GM18907 (cell line): ENCODE measurements at regions not wholly inside any gene's neighbourhood (a gene's known extent, or its start where the extent isn't known, plus 50 kb on each side); places are given as distances from the start of the nearest gene placed in this dataset.

Source experiments
- ATAC-seq: cut with Tn5 transposase; IDR thresholded peaks from one replicate; pipeline ENCODE4 v1.9.1; 2021; ENCODE audit warnings: mild to moderate bottlenecking, moderate library complexity; ENCODE audit not compliant: unreplicated experiment

DNA sequence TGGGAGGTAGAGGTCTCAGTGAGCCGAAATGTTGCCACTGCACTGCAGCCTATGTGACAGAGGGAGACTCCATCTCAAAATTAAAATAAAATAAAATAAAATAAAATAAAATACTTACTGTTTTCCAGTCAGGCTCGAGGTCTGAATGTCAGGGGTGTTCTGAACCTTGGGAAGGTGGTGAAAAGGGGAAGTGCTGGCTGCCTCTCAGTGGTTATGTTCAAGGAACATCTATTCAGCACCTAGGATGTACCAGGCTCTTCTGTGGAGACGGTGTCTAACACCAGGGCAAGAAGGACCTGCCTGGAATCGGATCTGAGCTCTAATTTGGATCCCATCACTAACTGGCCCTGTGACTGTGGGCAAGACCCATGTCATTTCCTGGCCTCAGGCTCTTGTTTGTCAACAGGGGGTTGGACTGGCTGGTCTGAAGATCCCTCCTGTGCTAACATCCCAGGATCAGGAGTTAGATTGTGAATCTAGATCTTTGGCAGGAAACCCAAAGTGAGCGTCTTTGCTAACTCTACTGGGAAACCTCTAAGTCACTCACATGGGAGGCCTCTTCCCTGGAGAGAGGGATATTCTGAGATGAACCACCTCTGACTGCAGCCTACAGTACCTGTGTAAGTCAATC lies 63.4 kb upstream of the SIRPG start:
- no peak for ATAC-seq

DNA sequence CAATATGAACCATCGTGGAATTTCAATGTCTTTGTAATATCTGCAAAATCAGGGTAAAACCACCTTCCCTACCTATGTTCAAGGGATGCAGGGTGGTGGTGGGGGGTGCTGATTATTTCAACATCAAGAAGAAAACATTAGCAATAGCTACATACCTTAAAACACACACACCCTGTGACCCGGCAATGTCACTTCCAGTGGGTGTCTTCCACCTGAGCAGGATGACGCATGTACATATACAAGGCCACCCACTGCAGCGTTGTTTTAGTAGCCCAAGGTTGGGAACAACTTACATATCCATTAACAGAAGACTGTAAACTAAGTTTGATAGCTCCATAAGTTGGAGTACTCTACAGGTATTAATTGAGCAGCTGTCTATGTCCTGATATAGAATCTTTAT lies 62.6 kb upstream of the SIRPG start:
- no peak for ATAC-seq

DNA sequence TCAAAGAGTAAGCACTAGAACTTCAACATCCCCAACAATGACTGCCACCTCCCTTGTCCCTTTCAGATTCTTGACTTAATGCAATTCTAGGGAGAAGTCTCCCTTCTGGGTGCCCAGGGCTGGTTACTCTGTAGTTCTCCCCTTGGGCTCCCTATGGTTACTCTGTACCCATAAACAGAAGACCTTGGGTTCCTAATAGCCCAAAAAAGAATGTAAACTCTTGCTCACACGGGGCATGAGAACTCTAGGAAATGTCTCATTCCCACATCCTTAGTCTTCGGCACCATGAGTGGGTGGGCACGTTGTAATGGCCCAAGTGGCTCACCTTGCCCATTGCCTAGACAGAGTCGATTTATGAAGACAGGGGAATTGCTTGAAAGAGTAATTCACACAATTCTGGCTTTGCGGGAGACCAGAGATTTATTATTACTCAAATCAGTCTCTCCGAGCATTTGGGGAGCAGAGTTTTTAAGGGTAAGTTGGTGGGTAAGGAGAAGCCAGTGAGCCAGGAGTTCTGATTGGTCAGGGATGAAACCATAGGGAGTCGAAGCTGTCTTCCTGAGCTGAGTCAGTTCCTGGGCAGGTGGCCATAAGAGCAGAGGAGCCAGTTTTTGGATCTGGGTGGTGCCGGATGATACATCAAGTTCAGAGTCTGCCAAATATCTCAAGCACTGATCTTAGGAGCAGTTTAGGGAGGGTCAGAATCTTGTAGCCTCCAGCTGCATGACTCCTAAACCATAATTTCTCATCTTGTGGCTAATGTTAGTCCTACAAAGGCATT lies 61.2 kb upstream of the SIRPG start:
- no peak for ATAC-seq

DNA sequence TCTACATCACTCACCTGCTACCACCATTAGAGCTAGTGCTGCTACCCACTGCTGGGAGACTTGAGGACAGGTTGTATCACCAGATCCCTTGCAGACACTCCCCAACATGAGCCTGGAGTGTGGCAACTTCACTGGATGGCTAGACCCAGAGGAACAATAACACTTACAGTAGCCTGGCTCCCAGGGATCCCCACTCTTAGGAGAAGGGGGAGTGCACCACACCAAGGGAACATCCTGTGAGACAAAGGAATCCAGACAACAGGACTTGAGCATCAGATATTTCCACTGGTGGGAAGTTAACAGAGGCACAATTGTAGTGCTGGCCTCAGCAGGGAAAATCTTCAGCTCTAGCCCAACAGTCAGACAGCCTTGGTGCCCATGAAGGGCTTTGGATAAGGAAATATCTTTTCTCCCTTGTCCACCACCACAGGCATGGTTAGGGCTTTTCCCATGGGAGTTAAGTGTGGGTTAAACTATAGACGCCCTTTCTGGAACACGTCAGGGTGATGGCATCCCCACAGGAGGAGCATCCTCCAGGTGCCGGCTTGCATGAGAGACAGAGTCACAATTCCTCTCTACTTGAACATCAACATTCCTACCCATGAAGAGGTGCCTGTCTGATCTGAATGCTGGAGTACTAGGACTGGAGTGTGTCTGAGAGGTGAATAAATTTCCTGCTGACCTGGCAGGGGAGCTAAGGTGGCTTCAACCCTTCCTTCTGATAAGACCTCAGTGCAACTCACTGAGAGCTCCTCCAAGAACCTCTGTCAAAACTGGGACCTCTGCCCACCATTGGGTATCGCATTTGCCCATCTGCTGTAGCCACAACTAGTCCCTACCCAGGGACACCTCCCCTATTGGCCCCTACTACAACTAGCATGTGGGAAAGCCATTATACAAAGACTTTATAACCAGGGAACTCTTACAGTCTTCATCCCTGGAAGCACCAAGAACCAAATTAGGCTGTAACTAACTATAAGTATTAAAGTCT lies 55.4 kb upstream of the SIRPG start:
- no peak for ATAC-seq

DNA sequence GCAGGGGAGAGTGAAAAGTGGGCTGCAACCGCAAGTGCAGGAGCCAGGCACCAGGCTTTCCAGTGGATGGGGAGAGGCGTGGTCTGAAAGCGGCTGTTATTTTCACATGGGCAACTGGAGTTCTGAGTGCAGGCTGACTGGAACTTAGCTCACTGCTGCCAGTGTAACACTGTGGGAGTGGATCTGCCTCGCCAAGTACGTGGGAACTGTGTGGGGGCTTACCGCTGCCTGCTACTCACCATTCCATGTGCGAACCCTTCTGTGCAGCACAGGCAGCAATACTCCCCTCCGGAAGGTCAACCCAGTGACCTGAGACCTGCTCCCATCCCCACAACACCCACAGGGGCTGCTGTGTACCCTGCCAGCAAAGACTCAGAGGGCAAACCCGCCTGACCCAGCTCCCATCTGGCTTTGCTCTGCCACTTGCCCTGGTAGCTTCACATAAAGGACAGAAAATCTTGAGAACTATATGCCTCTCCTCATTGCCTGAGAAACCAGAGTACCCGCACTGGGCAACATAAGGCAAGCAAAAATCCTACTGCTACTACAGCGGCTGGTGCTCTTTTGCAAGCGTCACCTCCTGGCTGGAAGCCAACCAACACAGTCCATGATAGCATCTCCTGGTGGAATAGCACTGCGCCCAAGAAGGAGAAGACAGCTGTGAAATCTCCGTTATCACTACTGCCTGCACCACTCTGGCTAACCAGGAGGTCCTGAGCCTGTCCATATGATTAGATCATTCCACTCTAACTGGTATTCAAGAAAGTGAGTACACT lies 54.4 kb upstream of the SIRPG start:
- no peak for ATAC-seq

DNA sequence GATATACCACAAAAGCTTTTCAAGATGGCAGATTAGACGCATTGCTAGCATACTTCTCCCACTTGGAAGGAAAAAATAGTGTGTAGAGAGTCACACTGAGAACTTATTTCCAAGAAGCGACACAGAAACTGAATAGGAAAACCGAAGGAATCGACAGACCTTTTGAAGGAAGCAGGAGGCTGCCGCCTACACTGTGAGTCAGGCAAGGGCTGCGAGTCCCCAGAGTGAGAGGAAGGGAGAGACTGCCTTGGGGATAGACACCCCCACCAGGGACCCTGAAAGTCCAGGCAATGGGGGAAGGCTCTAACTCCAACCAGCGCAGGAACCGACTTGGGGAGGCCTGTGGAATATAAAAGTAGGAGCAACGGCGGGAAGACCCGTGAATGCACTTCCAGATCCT lies 53.7 kb upstream of the SIRPG start:
- no peak for ATAC-seq

DNA sequence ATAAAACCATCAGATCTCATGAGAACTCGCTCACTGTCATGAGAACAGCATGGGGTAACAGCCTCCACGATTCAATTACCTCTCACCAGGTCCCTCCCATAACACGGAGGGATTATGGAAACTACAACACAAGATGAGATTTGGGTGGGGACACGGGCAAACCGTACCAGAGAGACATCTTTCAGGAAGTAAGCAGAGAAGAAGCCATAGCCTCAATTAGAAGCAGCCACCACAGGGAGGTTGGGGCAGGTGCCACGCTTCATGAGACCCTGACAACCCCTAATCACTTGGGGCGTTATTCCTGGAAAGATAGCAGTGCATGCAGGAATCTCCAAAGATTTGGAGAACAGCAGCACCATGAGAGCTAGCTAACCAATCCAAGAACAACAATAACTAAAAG lies 52.9 kb upstream of the SIRPG start:
- ATAC-seq, result no peak

DNA sequence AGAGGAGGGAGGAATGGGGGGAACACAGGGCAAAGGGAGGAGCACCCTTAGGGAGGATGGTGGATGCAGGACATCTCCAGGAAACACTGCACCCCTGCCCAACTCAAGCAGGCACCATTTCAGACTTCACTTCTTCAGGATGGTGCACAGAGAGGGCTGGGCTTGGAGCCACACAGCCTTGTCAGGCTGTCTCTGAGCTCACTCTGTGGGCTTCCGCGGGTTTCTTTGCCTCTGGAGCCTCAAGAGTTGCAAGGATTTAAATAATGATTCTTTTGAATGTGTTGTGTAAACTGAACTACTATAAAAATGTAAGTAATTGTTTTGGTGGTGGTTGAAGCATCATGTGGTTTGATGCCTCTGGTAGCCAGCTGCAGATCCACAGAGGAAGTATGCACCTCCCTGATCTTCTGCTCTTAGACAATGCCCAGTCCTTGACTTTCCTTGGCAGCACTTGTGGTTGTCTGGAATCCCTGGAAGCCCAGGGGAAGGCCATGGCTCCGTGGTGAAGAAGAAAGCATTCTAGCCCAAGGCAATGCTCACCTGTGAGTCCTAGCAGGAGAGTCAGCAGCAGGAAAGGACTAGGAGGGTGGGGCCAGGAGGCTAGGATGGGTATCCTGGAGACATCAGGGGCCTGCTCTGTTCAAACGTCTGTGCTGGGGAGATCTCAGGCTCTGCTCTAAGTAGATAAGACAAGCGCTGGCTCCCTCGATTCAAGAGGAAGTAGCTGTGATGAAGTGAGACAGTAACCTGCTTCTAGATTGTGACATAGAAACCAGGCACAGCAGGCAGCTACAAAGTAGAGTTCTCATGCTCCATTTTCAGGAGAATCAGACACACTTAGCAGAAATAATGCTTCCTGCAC lies 50.2 kb upstream of the SIRPG start:
- ATAC-seq, result no peak
